Activated CD4-positive, alpha-beta T cell treated with anti-CD3 and anti-CD28 coated beads for 48 hours (primary cell): ENCODE measurements at regions not wholly inside any gene's neighbourhood (a gene's known extent, or its start where the extent isn't known, plus 50 kb on each side); places are given as distances from the start of the nearest gene placed in this dataset.
A peak's percentile ranks its signal among the peaks of the same experiment; 100 is the strongest.

Experiments
- DNase-seq: peaks from one replicate; pipeline ENCODE4 v3.0.0-alpha.2; 2020

DNA sequence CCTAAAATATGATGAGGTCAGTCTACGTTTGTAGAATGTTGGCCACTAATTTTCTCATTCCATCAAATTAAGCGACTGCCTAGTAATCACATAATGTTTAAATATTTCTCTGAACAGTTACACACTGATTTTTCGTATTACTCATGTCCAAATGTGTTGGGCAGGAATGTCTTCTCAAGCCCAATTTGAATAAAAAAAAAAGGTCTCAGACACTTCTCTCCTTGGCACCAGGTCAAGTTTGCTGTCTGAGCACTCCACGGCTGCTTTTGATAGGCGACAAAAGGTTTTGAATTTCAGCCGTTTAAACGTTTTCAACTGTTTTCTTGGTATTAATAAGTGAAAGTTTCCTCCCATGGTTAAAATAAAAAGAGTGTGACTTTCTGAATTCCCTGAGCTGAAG lies 542.1 kb downstream of the IRX1 start:
- no peak for DNase-seq

DNA sequence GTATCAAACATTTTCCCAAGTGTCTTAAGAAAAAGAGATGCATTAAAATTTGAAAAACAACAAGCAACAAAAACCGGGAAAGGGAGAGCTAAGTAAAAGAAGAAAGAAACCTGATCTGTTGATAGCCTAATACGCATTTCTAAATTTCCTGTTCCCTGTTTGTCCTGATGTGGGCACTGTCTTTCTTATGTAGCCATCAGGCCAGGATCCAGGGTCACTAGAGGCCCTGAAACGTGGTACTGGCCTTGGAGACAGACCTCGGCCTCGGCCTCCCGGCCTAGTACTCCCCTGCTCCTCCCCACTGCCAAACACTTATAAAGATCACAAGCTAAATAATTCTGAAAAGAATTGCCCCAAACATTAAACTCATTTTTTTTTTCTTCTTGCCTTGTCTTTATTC lies 547.2 kb downstream of the IRX1 start:
- no peak for DNase-seq

DNA sequence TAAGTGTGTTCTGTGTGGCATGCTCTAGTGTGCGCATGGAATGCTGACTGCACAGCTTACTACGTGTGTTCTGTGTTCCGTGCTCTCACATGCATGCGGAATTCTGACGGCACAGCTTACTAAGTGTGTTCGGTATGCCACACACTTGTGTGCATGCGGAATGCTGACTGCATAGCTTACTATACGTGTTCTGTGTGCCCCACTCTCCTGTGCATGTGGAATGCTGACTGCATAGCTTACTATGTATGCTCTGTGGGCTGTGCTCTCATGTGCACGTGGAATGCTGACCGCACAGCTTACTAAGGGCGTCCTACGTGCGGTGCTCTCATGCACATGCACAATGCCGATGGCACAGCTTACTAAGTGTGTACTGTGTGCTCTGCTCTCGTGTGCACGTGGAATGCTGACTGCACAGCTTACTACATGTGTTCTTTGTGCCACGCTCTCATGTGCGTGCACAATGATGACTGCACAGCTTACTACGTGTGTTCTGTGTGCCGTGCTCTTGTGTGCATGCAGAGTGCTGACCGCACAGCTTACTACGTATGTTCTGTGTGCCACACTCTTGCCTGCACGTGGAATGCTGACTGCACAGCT lies 548.9 kb downstream of the IRX1 start:
- DNase-seq, result no peak

DNA sequence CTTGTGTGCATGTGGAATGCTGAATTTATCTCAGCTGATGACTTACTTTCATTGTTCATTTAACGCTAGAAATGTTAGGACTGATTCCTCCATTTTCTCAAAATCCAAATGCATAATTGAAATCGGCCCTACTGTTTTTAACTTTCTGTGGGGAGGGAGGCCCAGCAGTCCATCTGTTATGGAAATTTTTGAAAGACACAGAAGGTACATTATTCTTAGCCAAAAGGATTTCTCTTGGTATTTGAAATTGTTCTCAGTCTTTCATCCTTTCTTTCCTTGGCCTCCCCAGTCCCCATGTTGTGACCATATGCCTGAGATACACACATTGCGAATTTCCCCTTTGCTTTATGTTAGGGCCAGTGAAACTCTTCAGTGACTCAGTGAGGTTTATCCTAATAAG lies 549.9 kb downstream of the IRX1 start:
- no peak for DNase-seq

DNA sequence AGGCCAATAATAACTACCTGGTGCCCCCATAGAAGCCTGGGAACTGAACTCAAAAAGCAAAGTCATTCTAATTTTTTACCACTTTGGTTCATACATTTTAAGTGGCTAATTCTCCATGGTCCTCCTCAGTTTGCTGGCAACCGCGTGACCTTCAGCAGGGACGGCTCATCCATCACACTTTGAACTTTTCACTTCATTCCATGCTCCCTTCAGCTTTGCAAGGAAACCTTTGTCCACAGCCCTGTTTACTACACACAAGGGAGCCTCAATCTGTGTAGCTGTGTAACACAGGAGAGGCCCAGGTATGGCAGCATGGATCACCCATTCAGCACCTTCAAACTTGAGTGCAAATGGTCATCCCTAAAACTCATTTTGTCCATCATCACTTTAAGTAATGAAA lies 552.4 kb downstream of the IRX1 start:
- no peak for DNase-seq

DNA sequence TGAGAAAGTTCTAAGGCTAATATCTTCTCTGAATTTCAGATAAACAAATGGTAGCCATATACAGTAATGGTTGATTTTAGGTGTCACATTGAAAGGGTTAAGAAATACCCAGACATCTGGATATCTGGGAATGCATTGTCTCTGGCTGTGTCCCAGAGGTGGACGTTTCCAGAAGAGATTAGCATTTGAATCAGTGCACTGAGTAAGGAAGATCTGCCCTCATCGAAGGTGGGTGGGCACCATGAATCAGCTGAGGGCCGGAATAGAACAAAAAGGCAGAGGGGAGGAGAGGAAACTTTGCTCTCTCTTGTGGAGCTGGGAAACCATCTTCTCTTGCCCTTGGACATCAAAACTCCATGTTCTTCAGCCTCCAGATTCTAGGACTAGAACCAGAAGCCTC lies 554.4 kb downstream of the IRX1 start:
- DNase-seq, result no peak

DNA sequence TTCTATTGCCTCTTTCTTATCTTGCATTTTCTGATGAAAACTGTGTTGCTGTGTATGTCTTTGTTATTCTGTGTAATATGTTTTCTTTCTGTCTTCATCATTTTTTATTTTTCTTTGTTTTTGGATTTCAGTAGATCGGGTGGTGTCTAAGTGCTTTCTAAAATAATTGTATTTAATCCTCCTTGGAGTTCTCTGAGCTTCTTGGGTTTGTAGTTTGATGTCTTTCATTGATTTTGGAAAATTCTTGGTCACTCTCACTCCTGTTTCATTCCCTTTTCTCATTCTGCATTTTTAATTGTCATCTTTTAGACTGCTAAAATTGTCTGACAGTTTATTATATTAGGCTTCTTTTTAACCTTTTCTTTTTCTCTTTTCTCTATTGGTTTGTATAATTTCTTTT lies 560.5 kb downstream of the IRX1 start:
- no peak for DNase-seq

DNA sequence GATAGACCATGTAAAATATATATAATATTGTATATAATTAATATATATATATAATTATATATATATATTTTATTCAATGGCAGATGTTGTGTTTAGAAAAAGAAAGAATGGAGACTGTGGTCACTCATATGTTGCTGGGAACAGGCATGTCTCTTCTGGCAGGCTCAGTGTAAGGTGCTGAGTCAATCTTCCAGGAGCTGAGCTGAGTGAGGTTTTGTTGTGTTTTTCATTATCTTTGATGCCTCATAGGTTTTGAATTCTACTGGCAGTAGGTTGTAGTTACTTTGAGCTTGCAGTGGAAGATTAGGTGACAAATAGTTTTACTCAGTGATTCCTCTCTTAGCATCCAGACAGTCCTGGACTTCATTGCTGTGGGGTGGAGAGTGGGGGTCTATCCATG lies 561.3 kb downstream of the IRX1 start:
- no peak for DNase-seq

DNA sequence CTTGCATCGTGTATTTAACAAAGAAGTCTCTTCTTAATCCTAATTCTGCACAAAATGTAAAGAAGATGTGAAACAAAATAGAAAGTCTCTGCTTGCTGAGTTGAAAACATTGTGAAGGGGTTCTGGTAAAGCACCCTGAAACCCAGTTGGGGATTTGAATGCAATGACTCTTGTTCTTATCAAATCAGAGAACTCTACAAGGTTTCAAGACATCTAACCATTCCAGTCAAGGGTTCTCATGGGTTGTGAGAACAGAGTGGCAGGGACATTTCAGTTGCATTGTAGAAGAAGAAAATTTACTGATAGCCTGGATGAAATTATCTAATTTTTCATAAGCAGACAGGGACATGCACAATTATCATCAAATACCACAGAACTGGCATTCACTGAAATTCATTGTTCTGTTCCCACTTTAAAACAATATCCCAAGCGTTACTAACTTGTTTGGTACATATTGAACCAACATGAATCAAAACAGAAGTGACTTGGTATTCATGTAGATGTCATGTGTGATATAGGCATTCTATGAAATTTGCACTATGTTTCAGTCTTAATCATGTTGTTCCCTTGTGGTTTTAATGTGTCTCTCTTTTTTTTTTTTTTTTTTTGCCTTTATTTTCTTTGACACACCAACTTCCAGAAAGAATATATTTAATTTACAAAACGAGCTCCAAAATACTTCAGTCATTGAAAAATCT lies 563.3 kb downstream of the IRX1 start:
- DNase-seq, result no peak

DNA sequence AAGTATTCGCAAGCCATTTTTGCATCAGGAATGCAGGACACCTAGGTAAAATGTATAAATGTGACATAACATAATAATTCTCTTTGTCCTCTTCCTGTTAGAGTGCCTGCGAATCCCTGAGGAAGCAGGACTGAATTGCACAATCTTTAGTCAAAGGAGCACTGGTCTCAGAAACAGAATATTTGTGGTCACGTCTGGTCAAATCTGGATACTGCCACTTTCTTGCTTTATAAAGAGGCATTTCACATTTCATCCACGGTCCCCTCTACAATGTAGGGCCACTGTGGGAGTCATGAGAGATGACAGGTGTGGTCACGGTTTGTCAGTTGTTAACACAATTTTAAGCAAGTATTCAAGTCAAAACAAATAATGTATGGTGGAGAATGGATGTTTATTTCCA lies 564.0 kb downstream of the IRX1 start:
- no peak for DNase-seq

DNA sequence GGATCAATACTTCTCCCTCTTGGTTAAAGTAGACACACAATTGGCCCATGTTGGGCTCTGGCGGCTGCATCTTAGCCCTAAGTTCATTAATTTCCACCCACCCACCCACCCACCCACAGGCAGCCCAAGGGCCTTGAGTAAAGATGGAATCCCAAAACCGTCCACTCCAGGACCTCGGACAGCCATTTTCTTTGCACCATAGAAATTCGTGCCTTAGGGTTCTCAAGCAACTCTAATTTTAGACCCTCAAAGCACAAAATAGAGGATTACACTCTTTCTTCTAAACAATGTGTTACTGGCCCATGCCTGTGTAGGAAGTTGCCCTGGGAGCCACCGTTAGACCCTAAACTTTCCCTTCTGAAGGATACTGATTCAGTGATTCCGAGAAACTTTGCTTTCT lies 568.5 kb downstream of the IRX1 start:
- DNase-seq, result no peak

DNA sequence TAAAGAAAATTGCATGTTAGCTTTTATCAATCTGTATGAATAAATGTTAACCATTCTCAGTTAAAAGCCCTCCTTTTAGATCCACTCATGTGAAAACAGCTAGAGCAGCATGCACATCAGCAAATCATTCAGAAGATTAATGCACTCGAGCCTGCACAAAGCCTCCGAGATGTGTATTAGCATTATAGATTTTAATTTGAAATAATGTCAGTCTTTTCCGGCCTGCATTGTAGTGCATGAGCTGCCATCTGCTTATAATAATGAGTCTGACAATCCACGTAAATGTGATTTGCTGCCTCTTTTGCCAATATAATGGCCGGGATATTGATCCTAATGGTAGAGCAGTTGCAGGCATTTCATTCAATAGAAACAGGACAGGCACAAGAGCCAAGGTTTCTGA lies 585.1 kb downstream of the IRX1 start:
- no peak for DNase-seq

DNA sequence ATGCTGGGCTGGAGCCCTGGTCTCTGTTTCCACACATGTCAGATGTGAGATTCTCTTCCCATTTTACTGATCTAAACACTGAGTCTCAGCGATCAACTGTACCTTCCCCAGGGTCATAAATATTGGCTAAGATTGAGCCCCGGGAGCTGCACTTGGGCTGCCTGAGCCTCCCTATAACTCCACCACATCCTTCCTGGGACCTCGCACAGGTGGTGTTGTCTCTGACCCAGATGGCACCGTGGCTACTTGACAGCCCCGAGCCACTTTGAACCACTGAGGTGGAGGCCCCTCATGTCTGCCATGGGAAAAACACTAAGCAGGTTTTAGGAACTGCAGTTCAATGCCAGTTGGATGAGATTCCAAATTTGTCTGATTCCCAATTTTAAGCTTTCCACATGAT lies 586.5 kb downstream of the IRX1 start:
- DNase-seq, result no peak

DNA sequence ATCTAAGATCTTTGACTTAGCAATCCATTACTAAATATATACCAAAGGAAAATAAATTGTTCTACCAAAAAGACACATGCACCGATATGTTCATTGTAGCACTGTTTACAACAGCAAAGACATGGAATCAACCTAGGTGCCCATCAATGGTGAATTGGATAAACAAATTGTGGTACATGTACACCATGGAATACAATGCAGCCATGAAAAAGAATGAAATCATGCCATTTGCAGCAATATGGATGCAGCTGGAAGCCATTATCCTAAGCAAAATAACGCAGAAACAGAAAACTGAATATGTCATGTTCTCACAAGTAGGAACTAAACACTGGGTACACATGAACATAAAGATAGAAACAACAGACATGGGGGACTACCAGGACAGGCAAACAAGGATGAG lies 589.5 kb downstream of the IRX1 start:
- DNase-seq, result no peak

DNA sequence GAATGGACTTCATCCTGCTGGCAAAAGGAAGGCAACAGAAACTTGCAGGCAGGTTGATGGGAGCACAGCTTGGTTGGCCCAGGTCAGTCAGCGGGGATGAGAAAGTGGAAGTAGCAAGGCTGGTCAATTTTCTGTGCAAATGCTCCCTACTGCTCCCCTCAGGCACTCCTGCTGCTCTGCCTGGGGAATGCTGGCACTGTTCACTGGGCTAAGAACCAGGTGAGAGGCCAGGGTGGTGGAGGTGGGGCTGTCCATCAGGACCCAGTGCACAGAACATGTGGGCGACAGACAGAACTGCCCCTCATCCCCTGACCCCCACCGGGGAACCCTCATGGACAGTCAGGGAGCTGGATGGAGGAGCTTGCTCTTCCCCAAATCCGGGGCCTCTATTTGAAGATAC lies 593.1 kb downstream of the IRX1 start:
- no peak for DNase-seq

DNA sequence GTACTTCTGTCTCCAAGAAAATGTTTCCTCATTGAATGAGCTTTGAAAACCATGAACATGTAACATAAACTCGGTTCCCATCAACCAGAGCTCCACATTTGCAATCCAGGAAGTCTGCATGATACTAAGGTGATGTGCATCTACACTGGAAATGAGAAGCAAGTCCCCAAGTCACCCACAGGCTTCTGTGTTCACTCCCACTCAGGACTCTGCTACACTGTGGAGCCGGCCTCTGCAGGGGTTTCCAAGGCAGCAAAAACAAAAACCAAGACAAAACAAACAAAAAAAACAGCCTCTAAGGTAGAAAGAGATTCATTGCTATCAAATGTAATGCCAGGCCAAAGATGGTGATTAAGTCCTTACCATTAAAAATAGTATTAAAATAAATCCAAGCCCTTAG lies 593.7 kb downstream of the IRX1 start:
- peak; percentile 11 for DNase-seq

DNA sequence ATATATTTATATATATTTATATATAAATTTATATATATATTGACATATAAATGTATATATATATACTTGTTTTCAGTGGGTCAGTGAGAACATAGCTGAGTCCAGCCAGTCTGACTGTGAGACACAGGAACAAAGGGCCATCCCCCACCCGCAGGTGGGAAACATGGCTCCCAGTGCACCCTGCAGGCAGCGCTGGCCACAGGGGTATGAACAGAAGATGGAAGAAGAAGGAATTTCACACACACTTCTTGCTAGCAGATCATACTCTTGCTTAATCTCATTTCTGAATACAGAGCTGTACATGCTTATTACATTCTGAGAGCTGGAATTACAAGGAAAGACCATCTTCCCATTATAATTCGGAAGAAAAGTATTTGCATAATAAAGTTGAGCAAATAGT lies 595.4 kb downstream of the IRX1 start:
- DNase-seq, result peak; percentile 19

DNA sequence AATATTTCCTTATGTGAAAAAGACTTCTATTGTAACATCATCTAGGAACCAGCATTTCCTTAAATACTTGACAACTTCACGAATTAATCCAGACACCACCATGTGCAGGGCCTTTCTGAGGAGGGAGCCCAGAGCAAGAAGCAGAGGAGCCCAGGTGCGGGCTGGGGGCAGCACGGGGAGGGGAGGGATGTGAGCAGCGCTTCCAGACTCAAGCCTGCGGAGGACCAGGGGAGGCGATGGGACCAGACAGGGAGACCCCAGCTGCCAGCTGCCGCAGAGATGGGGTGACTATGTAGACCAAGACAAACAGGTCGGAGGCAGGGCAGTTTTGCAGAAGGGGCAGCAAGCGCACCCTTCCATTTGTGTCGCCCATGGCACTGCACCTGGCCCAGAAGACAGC lies 596.1 kb downstream of the IRX1 start:
- DNase-seq, result no peak

DNA sequence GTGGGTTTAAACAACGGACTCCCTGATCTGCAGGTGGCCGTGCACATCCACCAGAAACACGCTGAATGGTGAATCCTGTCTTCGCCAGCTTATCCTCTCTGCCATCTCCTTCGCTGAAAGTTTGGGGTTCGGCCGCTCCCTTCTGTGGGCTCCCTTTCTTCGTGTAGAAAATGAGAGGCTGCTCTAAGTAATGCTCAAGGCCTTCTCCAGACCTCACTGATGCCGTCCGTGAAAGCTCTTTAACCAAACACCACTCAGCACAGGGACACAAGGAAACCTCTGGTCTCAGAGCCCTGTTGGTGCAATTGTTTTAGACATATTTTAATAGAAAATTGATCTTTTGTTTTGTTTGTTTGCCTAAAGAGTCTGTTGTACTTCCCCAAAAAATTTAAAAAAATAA lies 596.5 kb downstream of the IRX1 start:
- DNase-seq, result no peak

DNA sequence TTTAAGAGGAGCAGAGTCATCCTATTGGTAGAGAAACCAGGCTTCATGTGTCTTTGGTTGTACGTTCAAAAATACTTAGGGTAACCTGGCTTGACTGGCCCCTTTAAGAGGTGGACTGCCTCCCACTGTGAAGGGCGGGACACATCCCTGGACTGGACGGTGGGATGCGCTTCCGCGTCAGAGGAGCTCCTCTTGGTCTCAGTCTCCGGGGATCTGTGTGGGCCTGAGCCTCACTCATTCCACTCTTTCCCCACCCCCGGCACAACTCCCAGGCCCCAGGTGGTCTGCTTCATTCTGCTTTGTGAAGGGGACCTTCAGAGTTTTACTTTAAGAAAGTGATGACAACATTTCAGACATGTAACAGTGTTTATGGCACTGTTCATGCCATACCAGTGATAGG lies 601.1 kb downstream of the IRX1 start:
- no peak for DNase-seq

DNA sequence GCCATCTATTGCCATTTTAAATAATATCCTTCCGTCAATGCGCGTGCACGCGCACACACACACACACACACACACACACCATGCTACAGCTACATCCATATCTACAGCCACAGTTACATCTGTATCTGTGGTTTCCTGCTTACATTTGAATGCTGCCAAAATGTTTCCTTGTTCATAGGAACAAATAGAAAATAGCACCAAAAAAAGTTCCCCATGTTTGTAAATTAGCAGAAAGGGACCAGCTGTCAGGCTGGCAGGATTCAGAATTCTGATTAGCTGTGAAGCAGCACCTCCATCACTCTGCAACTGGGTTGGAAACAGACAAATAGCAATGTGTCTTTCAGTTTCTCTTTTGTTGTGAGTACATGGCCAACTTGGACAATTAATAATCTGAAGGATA lies 601.5 kb downstream of the IRX1 start:
- DNase-seq, result no peak

DNA sequence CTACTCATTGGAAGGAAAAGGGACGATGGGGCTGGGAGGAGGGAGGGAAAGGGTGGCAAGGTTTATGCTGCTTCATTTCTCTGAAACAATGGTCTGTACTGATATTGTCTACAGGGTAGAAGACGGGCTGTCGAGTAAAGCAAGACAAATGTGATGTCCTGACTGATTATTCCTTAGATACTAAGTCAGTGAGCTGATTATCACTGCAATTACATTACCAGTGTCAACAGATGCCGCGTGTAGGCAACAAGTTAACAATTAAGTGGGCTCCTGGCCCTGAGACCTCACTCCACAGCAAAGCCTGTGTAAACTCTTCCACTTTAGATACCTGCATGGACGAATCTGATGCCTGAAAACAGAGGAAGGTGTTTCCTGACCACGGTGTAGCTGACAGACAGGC lies 602.8 kb downstream of the IRX1 start:
- DNase-seq, result no peak

DNA sequence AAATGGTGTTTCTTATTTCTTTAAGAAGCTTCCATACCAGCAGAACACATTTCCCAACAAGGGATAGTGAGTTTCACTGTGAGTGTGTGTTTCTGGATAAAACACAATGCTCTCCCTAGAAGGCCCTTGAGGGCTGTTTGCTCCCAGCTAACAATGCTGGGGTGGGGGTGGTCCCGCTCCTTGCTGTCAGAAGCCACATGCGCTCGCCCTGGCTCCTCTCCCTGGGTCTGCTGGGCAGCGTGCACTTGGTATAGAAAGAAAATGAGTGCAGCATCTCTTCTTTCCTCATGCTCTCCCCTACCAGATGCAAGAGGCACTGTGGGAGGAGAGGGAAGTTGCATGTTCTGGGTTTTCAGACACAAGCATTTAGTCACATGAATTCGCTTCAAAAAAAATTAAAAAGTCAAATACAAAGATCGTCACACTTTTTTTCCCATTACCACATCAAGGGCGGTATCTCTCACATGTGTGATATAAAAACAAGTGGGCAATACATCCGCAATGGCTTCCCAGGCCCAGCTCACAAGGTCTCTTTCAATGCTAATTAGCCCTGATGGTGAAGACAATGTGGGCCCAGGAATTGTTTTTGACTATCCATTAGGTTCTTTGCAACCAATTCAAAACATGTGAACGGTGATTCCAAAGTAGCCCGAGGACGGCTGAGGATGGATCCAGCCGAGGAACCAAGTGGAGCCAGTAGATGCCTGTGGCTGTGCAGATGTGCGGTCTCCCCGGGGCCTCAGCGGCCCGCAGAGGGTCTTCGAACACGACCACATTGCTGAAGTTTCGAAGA lies 603.6 kb downstream of the IRX1 start:
- no peak for DNase-seq

DNA sequence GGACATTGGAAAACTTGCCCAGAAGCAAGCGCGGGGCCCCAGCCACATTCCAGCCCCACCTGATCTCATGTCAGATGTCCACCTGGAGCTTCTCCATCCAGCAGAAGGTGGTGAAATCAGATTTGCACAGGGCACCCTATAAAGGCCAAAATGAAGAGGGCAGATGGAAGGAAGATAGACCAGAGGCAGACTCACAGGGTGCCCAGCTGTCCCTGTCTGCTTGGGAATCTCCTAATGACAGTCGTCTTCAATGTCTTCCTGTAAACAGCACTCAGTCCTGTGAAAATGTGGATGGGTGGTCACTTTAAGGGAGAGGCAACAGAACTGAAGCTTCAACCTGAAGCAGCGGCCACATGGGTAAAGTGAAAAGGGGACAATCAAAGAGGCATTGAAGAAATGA lies 607.5 kb downstream of the IRX1 start:
- DNase-seq, result no peak
